ENCODE measurements at regions not wholly inside any gene's neighbourhood (a gene's known extent, or its start where the extent isn't known, plus 50 kb on each side); places are given as distances from the start of the nearest gene placed in this dataset. TPM values are rescaled to one million over a fixed set of nuclear protein-coding genes. Genes with fewer than 3 reads are reported as not detected.

- Histone ChIP-seq H3K9me3 (replicated peaks; ENCODE audit: control insufficient read depth, insufficient read depth, low read length) (no peaks in the 10 kb centered on the region), H3K79me2 (ENCODE audit: control insufficient read depth, insufficient read depth, low read length) (no peaks in the 10 kb centered on the region), H3K4me3 (replicated peaks in 1 of 3; ENCODE audit: insufficient read depth in 1 of 3, low read depth in 1 of 3, low read length in 3 of 3) (no peak overlapping the region), H3K9ac (replicated peaks; ENCODE audit: extremely low read depth, insufficient read depth, low read length) (no peak overlapping the region), H3K36me3 (ENCODE audit: control insufficient read depth in 2 of 2, extremely low read depth in 1 of 2, insufficient read depth in 2 of 2, low read length in 2 of 2) (no peaks in the 10 kb centered on the region), H3K4me2 (ENCODE audit: insufficient read depth, low read length) (no peak overlapping the region), H3K27ac (ENCODE audit: insufficient read depth, low read depth, low read length) (no peak overlapping the region), H4K20me1 (replicated peaks; ENCODE audit: control insufficient read depth, extremely low read depth, insufficient read depth, low read length) (no peaks in the 10 kb centered on the region), H3K4me1 (ENCODE audit: control insufficient read depth, extremely low read depth, insufficient read depth, low read length) (no peaks in the 10 kb centered on the region), H3K27me3 (ENCODE audit: control insufficient read depth in 2 of 2, insufficient read depth in 2 of 2, low read length in 2 of 2) (peaks cover 17 to 18% of the 10 kb centered on the region in 2 experiments), H3K9me1 (replicated peaks; ENCODE audit: control insufficient read depth, extremely low read depth, insufficient read depth, low read length) (no peaks in the 10 kb centered on the region), H2AFZ (ENCODE audit: low read depth, low read length) (no peak overlapping the region)
- POLR2A ChIA-PET, result no interaction called here
- intact Hi-C loops (cut with micrococcal nuclease), result no loop called here
- dilution Hi-C loops (cut with MboI; ENCODE audit: extremely low pct_ligation_motif_present, low sequenced_read_pairs), result no loop called here
- TF ChIP-seq, protein P1, sequence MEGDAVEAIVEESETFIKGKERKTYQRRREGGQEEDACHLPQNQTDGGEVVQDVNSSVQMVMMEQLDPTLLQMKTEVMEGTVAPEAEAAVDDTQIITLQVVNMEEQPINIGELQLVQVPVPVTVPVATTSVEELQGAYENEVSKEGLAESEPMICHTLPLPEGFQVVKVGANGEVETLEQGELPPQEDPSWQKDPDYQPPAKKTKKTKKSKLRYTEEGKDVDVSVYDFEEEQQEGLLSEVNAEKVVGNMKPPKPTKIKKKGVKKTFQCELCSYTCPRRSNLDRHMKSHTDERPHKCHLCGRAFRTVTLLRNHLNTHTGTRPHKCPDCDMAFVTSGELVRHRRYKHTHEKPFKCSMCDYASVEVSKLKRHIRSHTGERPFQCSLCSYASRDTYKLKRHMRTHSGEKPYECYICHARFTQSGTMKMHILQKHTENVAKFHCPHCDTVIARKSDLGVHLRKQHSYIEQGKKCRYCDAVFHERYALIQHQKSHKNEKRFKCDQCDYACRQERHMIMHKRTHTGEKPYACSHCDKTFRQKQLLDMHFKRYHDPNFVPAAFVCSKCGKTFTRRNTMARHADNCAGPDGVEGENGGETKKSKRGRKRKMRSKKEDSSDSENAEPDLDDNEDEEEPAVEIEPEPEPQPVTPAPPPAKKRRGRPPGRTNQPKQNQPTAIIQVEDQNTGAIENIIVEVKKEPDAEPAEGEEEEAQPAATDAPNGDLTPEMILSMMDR (IDR thresholded peaks at IDR 0.05; ENCODE audit: extremely low read depth in 1 of 2, insufficient read depth in 1 of 2, low read depth in 1 of 2, low read length in 2 of 2), result no peak
- TF ChIP-seq MAX (IDR thresholded peaks at IDR 0.05; ENCODE audit: insufficient read depth, insufficient read length) (no peak), MYC (IDR thresholded peaks at IDR 0.05; ENCODE audit: low read depth, low read length) (no peak), EZH2 (IDR thresholded peaks at IDR 0.05; ENCODE audit: borderline replicate concordance, low read depth, low read length, severe bottlenecking) (no peak), FOS (IDR thresholded peaks at IDR 0.05; ENCODE audit: borderline replicate concordance, insufficient read depth, low read length) (no peak), JUN (IDR thresholded peaks at IDR 0.05; ENCODE audit: borderline replicate concordance, insufficient read depth, insufficient read length, low read depth) (no peak), POLR2AphosphoS5 (IDR thresholded peaks at IDR 0.05; ENCODE audit: insufficient read depth, low read depth, low read length) (no peak), GATA2 (IDR thresholded peaks at IDR 0.05; ENCODE audit: insufficient read depth, insufficient read length, low read depth, low read length) (no peak), POLR2A (IDR thresholded peaks at IDR 0.05; ENCODE audit: low read depth, low read length) (no peak)
- DNase-seq (ENCODE audit: low read depth, low spot score) (no peak), FAIRE-seq (no peak)
- CTCF ChIA-PET, result interaction anchor here (0.7 kb wide), 1 partner anchor 16 kb away, joined by 3 read pairs; no protein-coding TSS in a partner anchor
- no TSS peak for BruUV-seq (replicated peaks)
Observed at GRCh38 chr2:152284398-152284797, 50.6 kb upstream of the FMNL2 start.

Small RNAs in the stretch of these regions (small RNA-seq; reads per million reads assigned to genes)
- gene RF00019 (ENCODE audit: insufficient read depth, insufficient read length, low read depth, low replicate concordance), result not detected
